LNCAP (cell line): ENCODE measurements at regions not wholly inside any gene's neighbourhood (a gene's known extent, or its start where the extent isn't known, plus 50 kb on each side); places are given as distances from the start of the nearest gene placed in this dataset.

ENCODE experiments used
- TF ChIP-seq, protein P1 (sequence below): fragments of 450-650 bp; IDR thresholded peaks from 2 replicates; pipeline ENCODE4 v1.5.1; 2017; ENCODE audit warnings: mild to moderate bottlenecking

DNA sequence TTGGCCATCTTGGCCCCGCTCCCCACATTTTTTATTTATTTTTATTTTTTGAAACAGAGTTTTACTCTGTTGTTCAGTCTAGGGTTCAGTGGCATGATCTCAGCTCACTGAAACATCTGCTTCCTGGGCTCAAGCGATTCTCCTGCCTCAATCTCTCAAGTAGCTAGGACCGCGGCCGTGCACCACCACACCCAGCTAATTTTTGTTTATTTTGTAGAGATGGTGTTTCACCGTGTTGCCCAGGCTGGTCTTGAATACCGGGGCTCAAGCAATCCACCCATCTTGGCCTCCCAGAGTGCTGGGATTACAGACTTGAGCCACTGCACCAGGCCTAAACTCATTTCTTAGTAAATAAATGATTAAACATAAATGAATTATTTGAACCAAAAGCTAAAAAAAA lies 322.0 kb upstream of the LCORL start:
- TF ChIP-seq, protein P1, sequence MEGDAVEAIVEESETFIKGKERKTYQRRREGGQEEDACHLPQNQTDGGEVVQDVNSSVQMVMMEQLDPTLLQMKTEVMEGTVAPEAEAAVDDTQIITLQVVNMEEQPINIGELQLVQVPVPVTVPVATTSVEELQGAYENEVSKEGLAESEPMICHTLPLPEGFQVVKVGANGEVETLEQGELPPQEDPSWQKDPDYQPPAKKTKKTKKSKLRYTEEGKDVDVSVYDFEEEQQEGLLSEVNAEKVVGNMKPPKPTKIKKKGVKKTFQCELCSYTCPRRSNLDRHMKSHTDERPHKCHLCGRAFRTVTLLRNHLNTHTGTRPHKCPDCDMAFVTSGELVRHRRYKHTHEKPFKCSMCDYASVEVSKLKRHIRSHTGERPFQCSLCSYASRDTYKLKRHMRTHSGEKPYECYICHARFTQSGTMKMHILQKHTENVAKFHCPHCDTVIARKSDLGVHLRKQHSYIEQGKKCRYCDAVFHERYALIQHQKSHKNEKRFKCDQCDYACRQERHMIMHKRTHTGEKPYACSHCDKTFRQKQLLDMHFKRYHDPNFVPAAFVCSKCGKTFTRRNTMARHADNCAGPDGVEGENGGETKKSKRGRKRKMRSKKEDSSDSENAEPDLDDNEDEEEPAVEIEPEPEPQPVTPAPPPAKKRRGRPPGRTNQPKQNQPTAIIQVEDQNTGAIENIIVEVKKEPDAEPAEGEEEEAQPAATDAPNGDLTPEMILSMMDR = no peak

DNA sequence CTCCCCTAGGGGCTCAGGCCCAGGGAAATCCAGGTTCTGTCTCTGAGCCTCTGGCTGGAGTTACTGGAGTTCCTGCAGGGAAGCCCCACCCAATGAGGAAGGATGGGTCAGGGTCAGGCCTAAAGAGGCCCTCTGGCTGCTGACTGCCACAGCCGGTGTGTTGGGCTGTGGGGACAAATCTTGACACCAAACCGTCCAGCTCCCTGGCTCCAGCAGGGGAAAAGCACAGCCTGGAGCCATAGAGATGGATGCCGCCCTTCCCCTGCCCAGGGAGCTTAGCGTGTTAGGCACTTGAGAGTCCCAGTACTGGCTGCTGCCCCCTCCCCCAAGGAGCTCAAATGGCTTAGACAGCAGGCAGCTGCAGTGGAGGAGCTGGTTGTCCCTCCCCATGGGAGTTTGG lies 321.3 kb upstream of the LCORL start:
- TF ChIP-seq, protein P1 = no peak

DNA sequence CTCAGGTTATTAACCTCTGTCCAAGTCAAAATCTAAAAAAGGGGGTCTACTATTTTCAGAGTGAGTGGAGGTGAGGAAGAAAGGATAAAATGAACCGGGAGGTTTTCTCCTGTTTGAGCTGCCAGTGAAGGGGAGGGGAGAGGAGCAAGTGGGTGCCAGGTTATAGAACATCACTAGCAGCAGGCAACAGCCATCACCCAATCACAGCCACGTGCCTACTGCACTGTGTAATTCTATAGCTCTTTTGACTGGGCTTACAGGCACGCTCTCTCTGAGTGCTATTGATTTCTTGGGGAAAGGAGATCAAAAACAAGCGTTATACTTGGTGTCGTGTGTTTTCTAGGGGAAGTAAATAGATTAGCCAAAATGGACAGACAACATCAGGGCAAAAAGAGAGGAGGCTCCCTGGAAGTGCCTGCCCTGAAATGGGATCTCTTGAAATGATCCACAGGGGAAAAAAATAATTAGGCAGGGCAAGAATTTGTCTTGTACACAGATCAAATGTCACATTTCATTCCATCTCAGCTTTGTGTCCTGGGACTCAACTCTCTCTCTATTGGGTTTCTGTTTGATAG lies 300.5 kb upstream of the LCORL start:
- TF ChIP-seq, protein P1 = no peak

DNA sequence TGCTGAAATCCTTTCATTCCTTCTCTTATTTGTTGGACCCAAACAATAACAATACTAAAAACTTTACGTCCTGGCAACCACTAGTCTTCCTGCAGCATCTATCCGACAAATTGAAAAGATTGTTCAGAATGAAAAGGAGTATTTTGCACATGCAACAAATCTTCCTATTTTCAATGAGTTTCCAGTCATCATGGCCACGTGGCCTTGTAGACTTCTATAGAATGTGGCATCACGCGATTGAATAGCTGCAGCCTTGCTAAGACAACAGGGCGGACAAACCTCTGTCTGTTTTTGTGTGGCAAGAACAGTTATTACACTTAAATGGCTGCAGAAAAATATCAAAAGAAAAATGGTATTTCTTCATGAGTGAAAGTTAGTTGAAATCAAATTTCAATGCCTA lies 297.9 kb upstream of the LCORL start:
- TF ChIP-seq, protein P1 = no peak

DNA sequence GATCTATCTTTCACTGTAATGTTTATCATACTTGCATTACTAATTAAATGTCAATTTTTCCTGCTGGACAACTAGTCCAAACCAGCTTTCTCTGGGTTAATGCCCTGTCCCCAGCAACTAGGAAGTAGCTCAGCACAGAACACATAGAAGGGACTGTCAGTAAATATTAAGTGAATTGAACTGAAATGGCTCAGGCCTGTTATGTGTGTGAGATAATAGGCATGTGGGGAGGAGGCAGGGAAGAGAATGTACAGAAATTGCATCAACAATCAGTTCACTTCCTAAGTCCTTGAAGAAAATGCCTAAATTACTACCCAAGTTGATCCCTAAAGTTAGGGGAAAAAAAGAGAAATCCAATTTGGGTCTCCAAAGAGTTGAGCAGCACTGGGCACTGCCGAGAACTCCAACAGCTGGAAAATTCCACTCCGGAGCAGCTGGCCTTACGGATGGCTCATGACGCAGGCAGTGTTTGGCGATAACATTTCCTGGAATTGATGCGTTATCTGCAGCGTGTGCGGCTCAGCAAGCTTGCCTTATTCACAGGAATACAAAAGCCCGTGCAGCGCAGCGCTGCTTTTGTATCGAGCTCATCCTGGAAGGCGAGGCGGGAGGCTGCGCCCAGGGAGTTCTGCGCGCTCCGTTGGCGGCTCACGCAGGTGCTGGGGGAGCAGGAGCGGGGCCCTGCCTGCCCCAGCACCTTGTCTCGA lies 297.3 kb upstream of the LCORL start:
- TF ChIP-seq, protein P1 = no peak

DNA sequence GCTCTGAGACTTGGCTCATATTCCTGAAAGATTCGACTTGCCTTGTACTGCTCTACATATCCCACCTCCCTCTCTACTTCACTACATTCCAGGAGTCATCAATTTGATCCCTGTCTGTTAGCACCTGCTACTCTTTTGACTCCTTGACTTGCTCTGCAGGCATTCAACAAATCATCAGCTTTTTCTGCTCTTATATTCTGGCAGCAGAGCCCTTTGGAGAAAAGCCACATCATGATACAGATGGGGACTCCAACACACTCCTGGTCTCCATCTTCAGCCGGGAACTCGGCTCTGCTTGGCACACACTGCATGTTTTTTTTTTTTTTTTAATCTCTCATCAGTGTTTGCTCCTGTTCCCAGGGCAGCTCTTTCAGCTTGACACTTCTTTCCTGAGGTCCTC lies 293.2 kb upstream of the LCORL start:
- TF ChIP-seq, protein P1 = no peak

DNA sequence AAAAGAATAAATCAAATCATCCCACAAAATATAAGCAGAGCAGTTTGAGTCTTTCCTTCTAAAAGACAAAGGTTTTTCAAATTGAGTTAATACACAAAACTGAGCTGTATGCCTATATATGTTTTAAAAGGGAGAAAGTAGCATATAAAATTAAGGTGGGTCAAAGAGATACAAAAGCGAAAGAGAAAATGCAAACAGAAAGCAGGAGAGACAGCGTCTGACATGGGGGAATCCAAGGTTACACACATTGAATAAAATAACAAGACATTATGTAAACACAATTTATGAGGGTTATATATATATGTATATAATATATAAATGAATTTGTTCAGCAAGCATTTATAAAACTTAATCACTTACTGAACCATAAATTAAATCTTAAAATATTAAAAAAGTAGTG lies 276.1 kb upstream of the LCORL start:
- TF ChIP-seq, protein P1 = no peak
